Astrocyte (in vitro differentiated cells and primary cell): ENCODE measurements at regions not wholly inside any gene's neighbourhood (a gene's known extent, or its start where the extent isn't known, plus 50 kb on each side); places are given as distances from the start of the nearest gene placed in this dataset.

Experiments used
- DNase-seq: peaks from one replicate; pipeline ENCODE4 v3.0.0-alpha.2; 2010; ENCODE audit warnings: low read depth
- FAIRE-seq: peaks from 2 replicates; lab custom pipeline; 2011; peaks lifted over from hg19 to GRCh38; lab: Jason Lieb, UNC
- H2AFZ ChIP-seq: 2 replicates; pipeline ENCODE4 v1.6.0; 2012; ENCODE audit warnings: low read depth, low read length, inconsistent platforms
- H3K27ac ChIP-seq: 2 replicates; pipeline ENCODE4 v1.5.1; 2011; ENCODE audit warnings: low read depth, low read length, inconsistent platforms
- H3K27me3 ChIP-seq: 2 replicates; pipeline ENCODE4 v1.6.0; 2011; ENCODE audit warnings: low read length, inconsistent platforms; ENCODE audit not compliant: insufficient read depth
- H3K36me3 ChIP-seq: 2 replicates; pipeline ENCODE4 v1.5.1; 2011; ENCODE audit warnings: low read length, inconsistent platforms; ENCODE audit not compliant: insufficient read depth
- H3K4me1 ChIP-seq: 2 replicates; pipeline ENCODE4 v1.5.1; 2011; ENCODE audit warnings: low read length, inconsistent platforms; ENCODE audit not compliant: insufficient read depth
- H3K4me2 ChIP-seq: 2 replicates; pipeline ENCODE4 v1.6.0; 2012; ENCODE audit warnings: low read length, inconsistent platforms
- H3K4me3 ChIP-seq: 2 replicates; pipeline ENCODE4 v1.5.1; 2011; ENCODE audit warnings: low read depth, mild to moderate bottlenecking, low read length, inconsistent platforms; ENCODE audit not compliant: insufficient read depth
- H3K79me2 ChIP-seq: 2 replicates; pipeline ENCODE4 v1.6.0; 2012; ENCODE audit warnings: mild to moderate bottlenecking, low read length, inconsistent platforms; ENCODE audit not compliant: insufficient read depth
- H3K9ac ChIP-seq: 2 replicates; pipeline ENCODE4 v1.6.0; 2012; ENCODE audit warnings: mild to moderate bottlenecking, low read length, inconsistent platforms
- H3K9me3 ChIP-seq: 2 replicates; pipeline ENCODE4 v1.5.1; 2012; ENCODE audit warnings: low read depth, mild to moderate bottlenecking, low read length, inconsistent platforms; ENCODE audit not compliant: insufficient read depth
- H4K20me1 ChIP-seq: 2 replicates; pipeline ENCODE4 v1.6.0; 2012; ENCODE audit warnings: low read length, inconsistent platforms; ENCODE audit not compliant: insufficient read depth
- H3K27ac Mint-ChIP-seq: one replicate; pipeline ENCODE4 v1.8.0; 2021; ENCODE audit warnings: mild to moderate bottlenecking, mixed read lengths; ENCODE audit not compliant: unreplicated experiment
- H3K27me3 Mint-ChIP-seq: one replicate; pipeline ENCODE4 v1.8.0; 2021; ENCODE audit warnings: low read depth, mixed read lengths; ENCODE audit not compliant: unreplicated experiment
- H3K36me3 Mint-ChIP-seq: one replicate; pipeline ENCODE4 v1.8.0; 2021; ENCODE audit warnings: low read depth, mixed read lengths; ENCODE audit not compliant: unreplicated experiment
- H3K4me1 Mint-ChIP-seq: one replicate; pipeline ENCODE4 v1.8.0; 2021; ENCODE audit warnings: low read depth, mixed read lengths; ENCODE audit not compliant: unreplicated experiment
- H3K4me3 Mint-ChIP-seq: one replicate; pipeline ENCODE4 v1.8.0; 2021; ENCODE audit warnings: mild to moderate bottlenecking, moderate library complexity, mixed read lengths; ENCODE audit not compliant: unreplicated experiment
- H3K9me3 Mint-ChIP-seq: one replicate; pipeline ENCODE4 v1.8.0; 2021; ENCODE audit warnings: mild to moderate bottlenecking, mixed read lengths; ENCODE audit not compliant: unreplicated experiment
- EZH2 ChIP-seq: IDR thresholded peaks from 2 replicates; pipeline ENCODE4 v1.6.1; 2012; ENCODE audit warnings: mild to moderate bottlenecking, low read length, inconsistent platforms; ENCODE audit not compliant: insufficient read depth
- TF ChIP-seq, protein P1 (sequence below): IDR thresholded peaks from 2 replicates; pipeline ENCODE4 v1.5.1; 2011; ENCODE audit warnings: low read depth, mild to moderate bottlenecking, inconsistent platforms, low read length, moderate library complexity; ENCODE audit not compliant: insufficient read depth

DNA sequence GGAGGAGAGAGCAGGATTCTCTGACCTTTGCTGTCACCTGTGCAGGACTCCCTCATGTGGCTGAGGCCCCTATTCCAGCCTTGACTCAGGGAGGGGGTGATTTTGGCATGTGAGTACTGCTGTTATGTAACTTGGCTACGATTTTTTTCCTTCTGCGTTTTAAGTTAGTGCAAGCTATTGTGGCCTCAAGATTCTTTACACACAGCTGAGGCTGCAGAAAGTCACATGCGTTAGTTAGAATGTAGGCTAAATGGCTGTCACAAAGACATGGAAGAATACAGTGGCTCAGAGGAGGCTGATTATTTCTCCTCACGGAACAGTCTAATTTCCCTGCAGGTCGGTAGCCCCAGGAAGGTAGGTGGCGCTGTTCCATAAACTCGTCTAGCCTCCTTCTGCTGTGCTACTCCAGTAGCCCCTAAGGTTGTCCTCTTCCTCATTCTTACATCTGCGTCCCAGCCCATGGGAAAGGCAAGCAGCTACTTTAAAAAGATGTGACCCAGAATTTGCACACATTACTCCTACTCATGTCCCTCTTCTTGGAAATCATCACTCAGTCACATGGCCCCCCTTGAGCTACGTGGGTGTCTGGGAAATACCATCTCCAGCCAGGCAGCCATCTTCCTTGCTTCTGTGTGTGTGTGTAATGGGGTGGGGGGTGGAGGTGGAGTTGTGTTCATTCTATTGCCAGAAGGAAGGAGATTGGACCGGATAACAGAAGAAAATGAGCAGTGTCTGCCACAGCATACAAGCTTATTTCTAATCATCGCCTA, 486.6 kb downstream of the CCDC171 start:
- H2AFZ ChIP-seq = peak overlapping the region; percentile 49

DNA sequence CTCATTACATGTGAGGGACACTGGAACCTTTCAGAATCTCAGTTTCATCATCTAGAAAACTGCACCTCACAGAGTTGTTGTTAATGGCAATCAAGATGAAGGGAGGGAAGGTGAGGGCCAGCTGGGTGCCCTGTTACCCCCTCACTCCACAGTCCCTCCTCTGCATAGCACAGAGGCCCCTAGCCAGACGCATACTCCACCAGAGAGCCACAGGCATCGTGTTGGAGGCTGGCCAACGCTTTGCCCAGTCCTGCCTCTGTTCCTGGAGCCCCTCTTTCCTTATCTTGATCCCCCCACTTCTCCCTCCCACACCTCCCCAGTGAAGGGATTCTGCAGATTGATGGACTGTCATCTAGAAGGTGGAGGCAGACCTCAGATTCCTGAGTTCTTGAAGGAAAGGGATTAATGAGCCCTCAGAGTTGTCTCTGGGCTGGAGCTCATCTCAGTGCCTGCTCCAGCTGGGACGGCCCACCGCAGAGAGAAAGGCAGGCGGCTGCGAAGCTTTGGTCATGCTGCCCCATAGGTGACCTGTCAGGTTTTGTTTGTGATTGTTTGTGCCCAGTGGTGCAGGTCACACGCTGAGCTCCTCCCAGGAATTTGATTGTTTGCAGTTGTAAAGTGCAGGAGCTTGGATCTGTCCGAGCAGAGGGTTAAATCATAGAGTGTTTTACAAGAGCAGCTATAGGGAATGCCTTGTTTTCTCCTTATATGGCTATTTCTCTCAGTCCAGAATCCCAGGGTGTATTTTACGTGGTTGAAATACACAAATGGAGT, 487.3 kb downstream of the CCDC171 start:
- TF ChIP-seq, protein P1, sequence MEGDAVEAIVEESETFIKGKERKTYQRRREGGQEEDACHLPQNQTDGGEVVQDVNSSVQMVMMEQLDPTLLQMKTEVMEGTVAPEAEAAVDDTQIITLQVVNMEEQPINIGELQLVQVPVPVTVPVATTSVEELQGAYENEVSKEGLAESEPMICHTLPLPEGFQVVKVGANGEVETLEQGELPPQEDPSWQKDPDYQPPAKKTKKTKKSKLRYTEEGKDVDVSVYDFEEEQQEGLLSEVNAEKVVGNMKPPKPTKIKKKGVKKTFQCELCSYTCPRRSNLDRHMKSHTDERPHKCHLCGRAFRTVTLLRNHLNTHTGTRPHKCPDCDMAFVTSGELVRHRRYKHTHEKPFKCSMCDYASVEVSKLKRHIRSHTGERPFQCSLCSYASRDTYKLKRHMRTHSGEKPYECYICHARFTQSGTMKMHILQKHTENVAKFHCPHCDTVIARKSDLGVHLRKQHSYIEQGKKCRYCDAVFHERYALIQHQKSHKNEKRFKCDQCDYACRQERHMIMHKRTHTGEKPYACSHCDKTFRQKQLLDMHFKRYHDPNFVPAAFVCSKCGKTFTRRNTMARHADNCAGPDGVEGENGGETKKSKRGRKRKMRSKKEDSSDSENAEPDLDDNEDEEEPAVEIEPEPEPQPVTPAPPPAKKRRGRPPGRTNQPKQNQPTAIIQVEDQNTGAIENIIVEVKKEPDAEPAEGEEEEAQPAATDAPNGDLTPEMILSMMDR = no peak
- no peak for TF ChIP-seq EZH2
- no peaks in the 10 kb centered on the region for H3K27me3 Mint-ChIP-seq
- no peak overlapping the region for H3K4me3 ChIP-seq
- peak; percentile 59 for DNase-seq
- H3K4me1 Mint-ChIP-seq = peaks cover 22% of the 10 kb centered on the region
- peak overlapping the region; percentile 49 for H2AFZ ChIP-seq
- H3K36me3 Mint-ChIP-seq = no peaks in the 10 kb centered on the region
- no peaks in the 10 kb centered on the region for H3K36me3 ChIP-seq
- peak; percentile 23 for FAIRE-seq
- peak overlapping the region; percentile 51 for H3K4me2 ChIP-seq
- no peaks in the 10 kb centered on the region for H4K20me1 ChIP-seq
- H3K9me3 ChIP-seq = no peaks in the 10 kb centered on the region
- no peaks in the 10 kb centered on the region for H3K27me3 ChIP-seq
- no peak overlapping the region for H3K4me3 Mint-ChIP-seq
- H3K9me3 Mint-ChIP-seq = no peaks in the 10 kb centered on the region
- H3K9ac ChIP-seq = peak overlapping the region; percentile 74
- H3K27ac Mint-ChIP-seq = peak overlapping the region; percentile 72
- H3K27ac ChIP-seq = peak overlapping the region; percentile 80
- H3K79me2 ChIP-seq = no peaks in the 10 kb centered on the region
- H3K4me1 ChIP-seq = peaks cover 33% of the 10 kb centered on the region

More for the DNA sequence above, 486.6 kb downstream of the CCDC171 start:
- peaks cover 29% of the 10 kb centered on the region for H3K4me1 ChIP-seq
- H3K4me1 Mint-ChIP-seq = peaks cover 20% of the 10 kb centered on the region
- FAIRE-seq (no peak), DNase-seq (peak; percentile 34)
- H3K4me3 ChIP-seq = no peak overlapping the region
- H3K9ac ChIP-seq = peak overlapping the region; percentile 74
- no peaks in the 10 kb centered on the region for H3K36me3 Mint-ChIP-seq
- no peaks in the 10 kb centered on the region for H3K79me2 ChIP-seq
- no peak overlapping the region for H3K4me3 Mint-ChIP-seq
- H4K20me1 ChIP-seq = no peaks in the 10 kb centered on the region
- H3K36me3 ChIP-seq = no peaks in the 10 kb centered on the region
- H3K27me3 Mint-ChIP-seq = no peaks in the 10 kb centered on the region
- TF ChIP-seq EZH2 = no peak
- TF ChIP-seq, protein P1 = peak; percentile 33
- H3K27me3 ChIP-seq = no peaks in the 10 kb centered on the region
- H3K27ac ChIP-seq = peak overlapping the region; percentile 80
- H3K9me3 ChIP-seq = no peaks in the 10 kb centered on the region
- peak overlapping the region; percentile 72 for H3K27ac Mint-ChIP-seq
- no peak overlapping the region for H3K4me2 ChIP-seq
- H3K9me3 Mint-ChIP-seq = no peaks in the 10 kb centered on the region
